ENCODE measurements at regions not wholly inside any gene's neighbourhood (a gene's known extent, or its start where the extent isn't known, plus 50 kb on each side); places are given as distances from the start of the nearest gene placed in this dataset.

- no peak overlapping the region for H3K27ac ChIP-seq (ENCODE audit: low read length)
- peaks cover 18% of the 10 kb centered on the region for H3K4me1 ChIP-seq (ENCODE audit: low read length)
- no peaks in the 10 kb centered on the region for H4K20me1 ChIP-seq (ENCODE audit: insufficient read depth, low read length)
- H3K36me3 ChIP-seq (replicated peaks; ENCODE audit: insufficient read depth, low read length), result no peaks in the 10 kb centered on the region
- H3K79me2 ChIP-seq (ENCODE audit: low read length), result no peaks in the 10 kb centered on the region
- no peak for DNase-seq
- H3K9me3 ChIP-seq (replicated peaks; ENCODE audit: insufficient read depth, low read length), result no peaks in the 10 kb centered on the region
- H3F3A ChIP-seq (ENCODE audit: insufficient read depth, low read length), result no peaks in the 10 kb centered on the region
- no peak overlapping the region for H3K9ac ChIP-seq (ENCODE audit: low read length)
- no peaks in the 10 kb centered on the region for H3K9me2 ChIP-seq (replicated peaks; ENCODE audit: insufficient read depth, low read length)
- H3K4me2 ChIP-seq (ENCODE audit: low read depth, low read length), result no peak overlapping the region
- H3K4me3 ChIP-seq (ENCODE audit: low read length), result no peak overlapping the region
- H3K27me3 ChIP-seq (replicated peaks; ENCODE audit: insufficient read depth, low read length), result no peaks in the 10 kb centered on the region
- no peak for TF ChIP-seq EZH2phosphoT487 (IDR thresholded peaks at IDR 0.05; ENCODE audit: low read length)
- no peak for TF ChIP-seq CTCF (IDR thresholded peaks at IDR 0.05; ENCODE audit: low read length)
- no peak for TF ChIP-seq EZH2 (optimal IDR thresholded peaks at IDR 0.05; ENCODE audit: low read depth, low read length)
- H2AFZ ChIP-seq (ENCODE audit: low read length), result no peak overlapping the region
Observed at GRCh38 chr9:106761493-106761892, 101.5 kb upstream of the ZNF462 start.

- H3K27ac ChIP-seq (ENCODE audit: low read length), result no peak overlapping the region
- no peak overlapping the region for H3K9ac ChIP-seq (ENCODE audit: low read length)
- H4K20me1 ChIP-seq (ENCODE audit: insufficient read depth, low read length), result no peaks in the 10 kb centered on the region
- no peaks in the 10 kb centered on the region for H3F3A ChIP-seq (ENCODE audit: insufficient read depth, low read length)
- H3K4me2 ChIP-seq (ENCODE audit: low read depth, low read length), result no peak overlapping the region
- H3K9me2 ChIP-seq (replicated peaks; ENCODE audit: insufficient read depth, low read length), result no peaks in the 10 kb centered on the region
- TF ChIP-seq CTCF (IDR thresholded peaks at IDR 0.05; ENCODE audit: low read length) (no peak), EZH2phosphoT487 (IDR thresholded peaks at IDR 0.05; ENCODE audit: low read length) (no peak), EZH2 (optimal IDR thresholded peaks at IDR 0.05; ENCODE audit: low read depth, low read length) (no peak)
- no peaks in the 10 kb centered on the region for H3K36me3 ChIP-seq (replicated peaks; ENCODE audit: insufficient read depth, low read length)
- H3K4me1 ChIP-seq (ENCODE audit: low read length), result no peaks in the 10 kb centered on the region
- DNase-seq, result no peak
- H3K27me3 ChIP-seq (replicated peaks; ENCODE audit: insufficient read depth, low read length), result no peaks in the 10 kb centered on the region
- H3K79me2 ChIP-seq (ENCODE audit: low read length), result no peaks in the 10 kb centered on the region
- no peaks in the 10 kb centered on the region for H3K9me3 ChIP-seq (replicated peaks; ENCODE audit: insufficient read depth, low read length)
- H3K4me3 ChIP-seq (ENCODE audit: low read length), result no peak overlapping the region
- no peak overlapping the region for H2AFZ ChIP-seq (ENCODE audit: low read length)
Observed at GRCh38 chr9:106766616-106767015, 96.3 kb upstream of the ZNF462 start.

- H3K4me1 ChIP-seq (ENCODE audit: low read length), result no peaks in the 10 kb centered on the region
- H3F3A ChIP-seq (ENCODE audit: insufficient read depth, low read length), result no peaks in the 10 kb centered on the region
- H3K27ac ChIP-seq (ENCODE audit: low read length), result no peak overlapping the region
- DNase-seq, result no peak
- no peak overlapping the region for H3K4me2 ChIP-seq (ENCODE audit: low read depth, low read length)
- no peaks in the 10 kb centered on the region for H3K36me3 ChIP-seq (replicated peaks; ENCODE audit: insufficient read depth, low read length)
- H3K27me3 ChIP-seq (replicated peaks; ENCODE audit: insufficient read depth, low read length), result no peaks in the 10 kb centered on the region
- H3K4me3 ChIP-seq (ENCODE audit: low read length), result no peak overlapping the region
- no peak overlapping the region for H2AFZ ChIP-seq (ENCODE audit: low read length)
- H3K9me3 ChIP-seq (replicated peaks; ENCODE audit: insufficient read depth, low read length), result no peaks in the 10 kb centered on the region
- H4K20me1 ChIP-seq (ENCODE audit: insufficient read depth, low read length), result no peaks in the 10 kb centered on the region
- no peak overlapping the region for H3K9ac ChIP-seq (ENCODE audit: low read length)
- H3K79me2 ChIP-seq (ENCODE audit: low read length), result no peaks in the 10 kb centered on the region
- no peaks in the 10 kb centered on the region for H3K9me2 ChIP-seq (replicated peaks; ENCODE audit: insufficient read depth, low read length)
- TF ChIP-seq CTCF (IDR thresholded peaks at IDR 0.05; ENCODE audit: low read length) (no peak), EZH2 (optimal IDR thresholded peaks at IDR 0.05; ENCODE audit: low read depth, low read length) (no peak), EZH2phosphoT487 (IDR thresholded peaks at IDR 0.05; ENCODE audit: low read length) (no peak)
Observed at GRCh38 chr9:106769331-106769730, 93.6 kb upstream of the ZNF462 start.

All from MM.1S (cell line).